Neural cell (in vitro differentiated cells): ENCODE measurements at regions not wholly inside any gene's neighbourhood (a gene's known extent, or its start where the extent isn't known, plus 50 kb on each side); places are given as distances from the start of the nearest gene placed in this dataset.

Experiments used
- CTCF ChIP-seq: fragments of 450-650 bp; IDR thresholded peaks from 2 replicates; pipeline ENCODE4 v1.5.1; 2014; ENCODE audit warnings: antibody characterized with exemption, mild to moderate bottlenecking, moderate library complexity; ENCODE audit not compliant: poor library complexity, severe bottlenecking
- EZH2 ChIP-seq: fragments of 200-600, 300-800 bp; shearing (Covaris generic), sonication (generic); IDR thresholded peaks from 2 replicates; pipeline ENCODE4 v1.6.1; 2014; ENCODE audit warnings: antibody characterized with exemption, low read length, borderline replicate concordance, mild to moderate bottlenecking; ENCODE audit not compliant: insufficient read depth, poor library complexity, severe bottlenecking
- MXI1 ChIP-seq: fragments of 450-650 bp; conservative IDR thresholded peaks from 2 replicates; pipeline ENCODE4 v1.6.1; 2014; ENCODE audit warnings: antibody characterized with exemption, mild to moderate bottlenecking; ENCODE audit not compliant: poor library complexity, severe bottlenecking
- POLR2AphosphoS5 ChIP-seq: IDR thresholded peaks from 2 replicates; pipeline ENCODE4 v1.6.1; 2012
- TAF1 ChIP-seq: IDR thresholded peaks from 2 replicates; pipeline ENCODE4 v1.6.1; 2012; ENCODE audit warnings: low read depth

DNA sequence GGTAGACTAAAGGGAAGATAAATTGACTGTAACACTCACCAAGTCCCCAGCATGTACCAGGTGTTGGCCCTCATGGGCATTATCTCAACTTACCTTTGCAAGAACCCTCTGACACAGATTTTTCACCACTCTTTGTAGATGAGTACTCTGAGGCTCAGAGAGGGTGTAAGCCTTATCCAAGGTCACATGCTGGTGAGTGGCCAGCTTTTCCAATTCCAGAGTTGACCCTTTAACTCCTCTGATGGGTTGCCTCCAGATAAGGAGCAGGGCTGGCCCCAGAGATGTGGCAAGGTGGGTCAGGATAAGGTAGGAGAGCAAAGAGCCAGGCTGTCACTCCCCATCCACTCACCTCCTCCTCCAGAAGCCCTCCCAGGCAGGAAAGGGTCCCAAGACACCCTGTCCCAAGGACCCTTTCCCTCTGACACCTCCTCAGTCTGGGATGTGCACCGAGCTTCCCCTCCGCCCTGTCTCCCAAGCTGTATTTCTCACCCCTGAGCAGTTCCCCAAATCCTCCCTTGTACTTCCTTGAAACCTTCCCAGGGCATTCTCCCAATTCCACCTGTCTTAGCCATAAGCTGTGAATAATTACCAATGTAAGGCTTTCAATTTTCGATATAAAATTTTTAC, 165.9 kb downstream of the ZFP36L2 start:
- no peak for TF ChIP-seq CTCF
- no peak for TF ChIP-seq TAF1
- no peak for TF ChIP-seq EZH2
- no peak for TF ChIP-seq MXI1
- TF ChIP-seq POLR2AphosphoS5 = no peak
